MM.1S (cell line): ENCODE measurements at regions not wholly inside any gene's neighbourhood (a gene's known extent, or its start where the extent isn't known, plus 50 kb on each side); places are given as distances from the start of the nearest gene placed in this dataset.

Source experiments
- DNase-seq: peaks from one replicate; pipeline ENCODE4 v3.0.0-alpha.2; 2015
- H2AFZ ChIP-seq: fragments of 300-600 bp; sonication (generic); 2 replicates; pipeline ENCODE4 v1.6.0; 2016; ENCODE audit warnings: antibody characterized with exemption, low read length
- H3F3A ChIP-seq: fragments of 300-600 bp; sonication (generic); 2 replicates; pipeline ENCODE4 v1.6.1; 2016; ENCODE audit warnings: mild to moderate bottlenecking, antibody characterized with exemption, low read length, moderate library complexity, mixed read lengths; ENCODE audit not compliant: insufficient read depth
- H3K27ac ChIP-seq: fragments of 300-600 bp; sonication (generic); 2 replicates; pipeline ENCODE4 v1.5.1; 2016; ENCODE audit warnings: mild to moderate bottlenecking, low read length
- H3K27me3 ChIP-seq: fragments of 300-600 bp; sonication (generic); replicated peaks from 2 replicates; pipeline ENCODE4 v1.6.0; 2016; ENCODE audit warnings: low read length; ENCODE audit not compliant: insufficient read depth
- H3K36me3 ChIP-seq: fragments of 300-600 bp; sonication (generic); replicated peaks from 2 replicates; pipeline ENCODE4 v1.6.1; 2016; ENCODE audit warnings: mild to moderate bottlenecking, low read length, mixed read lengths; ENCODE audit not compliant: insufficient read depth
- H3K4me1 ChIP-seq: fragments of 300-600 bp; sonication (generic); 2 replicates; pipeline ENCODE4 v1.6.1; 2016; ENCODE audit warnings: low read length, mixed read lengths
- H3K4me2 ChIP-seq: fragments of 300-600 bp; sonication (generic); 2 replicates; pipeline ENCODE4 v1.6.0; 2016; ENCODE audit warnings: low read depth, low read length
- H3K4me3 ChIP-seq: fragments of 300-600 bp; sonication (generic); 2 replicates; pipeline ENCODE4 v1.5.1; 2016; ENCODE audit warnings: low read length, mixed read lengths
- H3K79me2 ChIP-seq: fragments of 300-600 bp; sonication (generic); 2 replicates; pipeline ENCODE4 v1.6.1; 2016; ENCODE audit warnings: mixed run types, low read length, mixed read lengths
- H3K9ac ChIP-seq: fragments of 300-600 bp; sonication (generic); 2 replicates; pipeline ENCODE4 v1.6.1; 2016; ENCODE audit warnings: low read length, mixed read lengths
- H3K9me2 ChIP-seq: fragments of 300-600 bp; sonication (generic); replicated peaks from 2 replicates; pipeline ENCODE4 v1.6.1; 2016; ENCODE audit warnings: mild to moderate bottlenecking, low read length, mixed read lengths; ENCODE audit not compliant: insufficient read depth
- H3K9me3 ChIP-seq: fragments of 300-600 bp; sonication (generic); replicated peaks from 2 replicates; pipeline ENCODE4 v1.6.1; 2016; ENCODE audit warnings: mild to moderate bottlenecking, low read length, mixed read lengths; ENCODE audit not compliant: insufficient read depth
- H4K20me1 ChIP-seq: fragments of 300-600 bp; sonication (generic); 2 replicates; pipeline ENCODE4 v1.6.1; 2016; ENCODE audit warnings: mild to moderate bottlenecking, low read length, moderate library complexity, mixed read lengths; ENCODE audit not compliant: insufficient read depth
- CTCF ChIP-seq: fragments of 300-600 bp; sonication (generic); IDR thresholded peaks from 2 replicates; pipeline ENCODE4 v1.5.1; 2016; ENCODE audit warnings: antibody characterized with exemption, low read length, mixed read lengths
- EZH2 ChIP-seq: fragments of 300-600 bp; sonication (generic); optimal IDR thresholded peaks from 2 replicates; pipeline ENCODE3; 2017; ENCODE audit warnings: low read depth, mild to moderate bottlenecking, antibody characterized with exemption, low read length, mixed read lengths
- EZH2phosphoT487 ChIP-seq: fragments of 300-600 bp; sonication (generic); IDR thresholded peaks from 2 replicates; pipeline ENCODE4 v1.6.1; 2018; ENCODE audit warnings: antibody characterized with exemption, low read length

- TF ChIP-seq EZH2phosphoT487 (no peak), EZH2 (no peak), CTCF (no peak)
- no peak overlapping the region for H3K9ac ChIP-seq
- H3K4me2 ChIP-seq = no peak overlapping the region
- H3K27me3 ChIP-seq = no peaks in the 10 kb centered on the region
- H2AFZ ChIP-seq = no peak overlapping the region
- no peak overlapping the region for H3K4me3 ChIP-seq
- no peaks in the 10 kb centered on the region for H3K79me2 ChIP-seq
- H3K9me2 ChIP-seq = no peaks in the 10 kb centered on the region
- no peaks in the 10 kb centered on the region for H3F3A ChIP-seq
- no peaks in the 10 kb centered on the region for H4K20me1 ChIP-seq
- no peak overlapping the region for H3K27ac ChIP-seq
- H3K9me3 ChIP-seq = no peaks in the 10 kb centered on the region
- no peaks in the 10 kb centered on the region for H3K4me1 ChIP-seq
- no peak for DNase-seq
- no peaks in the 10 kb centered on the region for H3K36me3 ChIP-seq
Observed at GRCh38 chr4:28545986-28546385, 1685.3 kb downstream of the STIM2 start.

- no peak for DNase-seq
- Histone ChIP-seq H3K79me2 (no peaks in the 10 kb centered on the region), H3K27me3 (no peaks in the 10 kb centered on the region), H3K4me1 (no peaks in the 10 kb centered on the region), H3K9ac (no peak overlapping the region), H3K4me2 (no peak overlapping the region), H3K36me3 (no peaks in the 10 kb centered on the region), H3K4me3 (no peak overlapping the region), H3K27ac (no peak overlapping the region), H3K9me2 (no peaks in the 10 kb centered on the region), H3K9me3 (no peaks in the 10 kb centered on the region), H3F3A (no peaks in the 10 kb centered on the region), H4K20me1 (no peaks in the 10 kb centered on the region), H2AFZ (no peak overlapping the region)
- no peak for TF ChIP-seq EZH2
- TF ChIP-seq CTCF = no peak
- TF ChIP-seq EZH2phosphoT487 = no peak
Observed at GRCh38 chr4:28548136-28548535, 1687.5 kb downstream of the STIM2 start.

GRCh38 chr4:28548594-28548993, 1688.0 kb downstream of the STIM2 start:
- DNase-seq = no peak
- Histone ChIP-seq H3K4me2 (no peak overlapping the region), H3K9me3 (no peaks in the 10 kb centered on the region), H2AFZ (no peak overlapping the region), H3F3A (no peaks in the 10 kb centered on the region), H3K27me3 (no peaks in the 10 kb centered on the region), H3K9me2 (no peaks in the 10 kb centered on the region), H4K20me1 (no peaks in the 10 kb centered on the region), H3K36me3 (no peaks in the 10 kb centered on the region), H3K9ac (no peak overlapping the region), H3K4me1 (no peaks in the 10 kb centered on the region), H3K27ac (no peak overlapping the region), H3K4me3 (no peak overlapping the region), H3K79me2 (no peaks in the 10 kb centered on the region)
- no peak for TF ChIP-seq CTCF
- no peak for TF ChIP-seq EZH2phosphoT487
- no peak for TF ChIP-seq EZH2

- H3K27ac ChIP-seq = no peak overlapping the region
- H3K27me3 ChIP-seq = no peaks in the 10 kb centered on the region
- H3K79me2 ChIP-seq = no peaks in the 10 kb centered on the region
- no peak for TF ChIP-seq CTCF
- TF ChIP-seq EZH2phosphoT487 = no peak
- no peak for TF ChIP-seq EZH2
- DNase-seq = no peak
- no peaks in the 10 kb centered on the region for H3K9me3 ChIP-seq
- H4K20me1 ChIP-seq = no peaks in the 10 kb centered on the region
- H3K4me3 ChIP-seq = no peak overlapping the region
- no peak overlapping the region for H2AFZ ChIP-seq
- no peak overlapping the region for H3K4me2 ChIP-seq
- no peaks in the 10 kb centered on the region for H3F3A ChIP-seq
- no peaks in the 10 kb centered on the region for H3K4me1 ChIP-seq
- H3K36me3 ChIP-seq = no peaks in the 10 kb centered on the region
- no peak overlapping the region for H3K9ac ChIP-seq
- H3K9me2 ChIP-seq = no peaks in the 10 kb centered on the region
Observed at GRCh38 chr4:28555866-28556265, 1695.2 kb downstream of the STIM2 start.
